ENCODE measurements at regions not wholly inside any gene's neighbourhood (a gene's known extent, or its start where the extent isn't known, plus 50 kb on each side); places are given as distances from the start of the nearest gene placed in this dataset.
A peak's percentile ranks its signal among the peaks of the same experiment; 100 is the strongest.

- no peak for DNase-seq
Measured at GRCh38 chr13:105336706-105337576, 1198.5 kb downstream of the EFNB2 start.

DNA sequence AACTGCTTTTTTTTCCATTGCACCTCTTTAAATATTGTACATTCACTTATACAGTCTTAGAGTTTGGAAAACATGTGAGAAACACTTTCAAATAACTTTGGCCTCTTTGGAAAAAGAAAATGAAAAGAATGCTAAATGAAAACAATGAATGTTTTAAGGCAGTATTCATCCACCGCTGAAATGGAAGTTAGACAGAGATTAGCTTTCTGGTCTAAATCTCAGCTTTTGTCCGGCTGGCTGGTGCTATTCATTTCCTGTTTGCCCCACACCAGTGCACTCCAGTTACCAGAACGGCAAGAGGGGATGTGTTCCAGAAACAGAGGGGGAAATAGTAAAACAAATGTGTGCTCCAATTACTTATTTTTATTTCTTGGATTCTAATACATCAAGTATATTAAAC, 1201.3 kb downstream of the EFNB2 start:
- DNase-seq = no peak

- no peak for DNase-seq
Measured at GRCh38 chr13:105333416-105333815, 1202.0 kb downstream of the EFNB2 start.

- DNase-seq = no peak
Measured at GRCh38 chr13:105329359-105329758, 1206.1 kb downstream of the EFNB2 start.

- no peak for DNase-seq
Measured at GRCh38 chr13:105328212-105328611, 1207.2 kb downstream of the EFNB2 start.

DNA sequence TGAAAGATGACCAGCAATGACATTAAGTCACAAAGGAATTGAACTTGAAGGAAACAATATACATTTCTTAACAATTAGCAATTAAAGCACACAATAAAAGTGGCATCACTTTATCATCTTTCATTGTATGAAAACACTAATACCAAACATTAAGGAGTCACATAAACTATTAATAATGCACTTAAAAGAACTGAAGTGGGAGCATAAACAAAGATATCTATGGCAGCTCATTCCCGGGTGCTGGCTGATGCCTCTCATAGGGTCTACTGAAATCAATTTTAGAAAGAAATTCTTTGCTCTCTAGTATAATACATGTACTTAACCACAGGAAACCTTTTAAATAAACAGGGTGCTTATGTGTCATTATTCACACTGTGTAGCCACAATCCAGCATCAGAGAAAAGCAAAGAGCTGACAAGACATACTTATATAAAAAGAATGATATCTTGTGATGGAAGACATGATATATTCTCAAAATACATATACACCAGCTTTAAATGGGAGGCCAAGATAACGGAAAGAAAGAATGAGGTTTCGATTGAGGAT, 1207.8 kb downstream of the EFNB2 start:
- DNase-seq = no peak

DNA sequence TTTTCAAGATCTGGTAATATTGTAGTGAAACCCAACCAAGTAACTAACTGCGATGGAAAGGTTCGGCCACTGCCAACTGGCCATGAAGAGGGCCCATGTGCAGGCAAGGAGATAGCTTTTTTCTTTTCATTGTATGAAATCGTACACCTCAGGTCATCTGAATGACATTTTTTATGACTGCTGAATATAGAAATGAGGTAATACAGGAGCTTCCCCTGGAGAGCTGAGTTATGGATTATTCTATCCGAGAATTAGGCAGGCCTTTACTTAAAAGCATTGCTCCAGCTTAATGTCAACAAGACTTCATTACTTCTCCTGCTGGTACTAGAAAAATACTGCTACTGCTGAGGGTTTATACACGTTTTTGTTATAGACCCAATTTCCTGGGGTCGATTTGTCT, 1215.6 kb downstream of the EFNB2 start:
- DNase-seq = no peak

DNA sequence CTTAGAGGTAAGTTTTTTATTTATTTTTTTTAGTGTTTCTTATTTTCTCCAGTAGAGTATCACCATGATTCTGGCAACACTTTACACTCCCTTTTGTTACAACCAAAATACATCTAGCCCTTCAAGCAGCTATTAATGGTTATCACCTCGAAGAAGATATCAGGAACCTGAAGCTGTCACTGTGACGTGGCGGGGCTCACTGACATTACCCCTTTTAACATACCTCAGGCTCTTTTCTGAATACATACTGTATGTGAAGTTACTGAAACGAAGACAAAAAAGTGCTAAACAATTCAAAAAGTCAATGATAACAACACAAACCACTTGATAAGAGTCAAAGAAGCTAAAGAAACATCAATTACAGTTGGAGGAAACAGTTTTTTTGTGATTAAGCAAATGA, 1218.7 kb downstream of the EFNB2 start:
- no peak for DNase-seq

GRCh38 chr13:105312906-105313305, 1222.6 kb downstream of the EFNB2 start:
- no peak for DNase-seq

GRCh38 chr13:105311094-105311493, 1224.4 kb downstream of the EFNB2 start:
- no peak for DNase-seq

DNA sequence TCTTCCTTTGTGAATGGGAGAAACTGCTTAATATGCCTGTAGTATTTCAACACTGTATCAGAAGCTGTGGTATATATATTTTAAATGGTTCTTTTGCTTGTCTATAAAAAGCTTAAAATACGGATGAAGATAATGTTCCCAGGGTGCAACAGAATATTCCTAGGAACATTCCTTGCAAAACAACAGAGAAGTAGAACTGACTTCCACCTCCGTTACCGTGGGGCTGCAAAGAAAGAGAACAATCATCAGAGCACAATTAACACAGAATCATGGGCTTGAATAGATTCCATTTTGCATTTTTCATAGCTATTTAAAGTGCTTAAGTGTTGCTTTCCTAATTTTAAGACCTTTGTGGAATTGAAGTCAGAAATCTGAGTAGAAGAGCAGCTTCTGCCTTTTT, 1227.7 kb downstream of the EFNB2 start:
- DNase-seq = no peak

DNA sequence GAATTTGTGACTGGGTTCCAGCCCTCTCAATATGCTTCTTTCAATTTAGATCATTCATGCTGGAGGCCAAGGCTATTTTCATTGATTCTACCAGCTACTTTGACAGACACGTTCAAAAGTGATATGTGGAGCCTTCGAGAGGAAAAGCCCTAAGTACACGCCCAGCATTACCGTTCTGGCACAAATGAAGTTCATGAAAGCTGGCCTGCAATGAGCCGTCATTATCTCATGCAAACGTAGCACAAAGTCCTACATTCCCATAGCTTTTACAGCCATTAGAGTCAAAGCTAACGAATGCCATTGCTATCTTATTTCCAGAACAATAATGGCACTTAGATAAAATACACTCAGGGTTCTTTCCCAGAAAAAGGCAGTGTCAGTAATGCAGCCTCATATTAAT, 1237.6 kb downstream of the EFNB2 start:
- DNase-seq = no peak

DNA sequence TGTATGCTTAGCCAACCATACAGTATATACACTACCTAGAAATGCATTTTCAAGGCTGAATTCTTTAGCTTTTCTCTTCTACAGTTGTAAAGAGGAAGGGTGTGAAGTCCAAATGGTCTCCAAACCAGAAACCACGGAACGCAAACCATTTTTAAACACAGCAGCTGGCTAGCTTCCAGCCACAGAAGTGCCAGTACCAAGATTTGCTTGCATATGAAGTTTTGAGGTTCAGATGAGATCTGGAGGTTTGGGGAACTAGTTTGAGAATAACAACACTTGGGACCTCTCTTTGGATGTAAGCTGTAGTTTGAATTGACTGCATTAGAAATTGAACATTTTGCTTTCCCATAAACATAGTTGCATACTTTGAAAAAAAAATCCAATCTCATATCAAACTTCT, 1243.5 kb downstream of the EFNB2 start:
- no peak for DNase-seq

- no peak for DNase-seq
Measured at GRCh38 chr13:105290596-105290995, 1244.9 kb downstream of the EFNB2 start.

- no peak for DNase-seq
Measured at GRCh38 chr13:105285526-105285925, 1249.9 kb downstream of the EFNB2 start.

DNA sequence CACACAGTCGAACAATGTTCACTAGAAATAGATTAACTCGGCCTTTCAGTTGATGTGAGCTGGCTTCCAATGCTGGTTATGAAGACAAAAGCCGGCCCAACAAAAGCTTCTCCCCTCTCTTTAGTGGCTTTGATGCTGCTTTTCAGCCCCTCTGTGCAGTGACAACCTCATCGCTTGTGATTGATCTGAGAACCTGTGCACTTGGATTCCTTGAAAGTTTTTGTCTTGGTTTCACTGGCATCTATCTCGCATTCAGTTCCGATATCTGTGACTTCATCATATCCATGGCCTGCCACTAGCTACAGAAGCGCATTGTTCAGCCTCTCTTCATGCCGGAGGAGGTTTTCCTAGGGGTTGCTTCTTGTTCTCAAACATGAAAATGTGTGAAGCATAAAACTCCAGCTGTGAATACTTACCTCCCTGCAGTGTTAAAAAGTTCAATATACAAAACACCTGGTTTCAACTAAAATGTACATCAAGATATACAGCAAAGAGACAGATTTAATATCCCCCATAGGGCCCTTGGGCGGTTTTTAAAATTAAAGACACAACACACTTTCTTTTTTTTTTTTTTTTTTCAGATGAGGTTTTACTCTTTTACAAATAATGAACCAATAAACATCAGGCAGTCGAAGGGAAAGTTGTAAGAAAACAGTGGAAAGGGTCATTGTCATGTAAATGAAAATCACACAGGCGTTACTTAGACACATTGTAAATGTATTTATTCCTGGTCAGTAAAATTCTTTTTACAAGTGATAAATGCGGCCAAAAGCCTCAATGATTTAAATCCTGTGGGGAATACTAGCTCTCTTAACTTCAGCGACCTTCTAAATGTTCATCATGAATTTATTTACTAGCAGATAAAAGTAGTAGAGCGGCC, 1252.8 kb downstream of the EFNB2 start:
- DNase-seq = no peak

- no peak for DNase-seq
Measured at GRCh38 chr13:105278943-105279381, 1256.5 kb downstream of the EFNB2 start.

GRCh38 chr13:105276571-105276970, 1258.9 kb downstream of the EFNB2 start:
- no peak for DNase-seq

GRCh38 chr13:105273665-105274222, 1261.7 kb downstream of the EFNB2 start:
- DNase-seq = no peak

GRCh38 chr13:105272660-105273631, 1262.5 kb downstream of the EFNB2 start:
- peak; percentile 53 to 60 for DNase-seq

DNA sequence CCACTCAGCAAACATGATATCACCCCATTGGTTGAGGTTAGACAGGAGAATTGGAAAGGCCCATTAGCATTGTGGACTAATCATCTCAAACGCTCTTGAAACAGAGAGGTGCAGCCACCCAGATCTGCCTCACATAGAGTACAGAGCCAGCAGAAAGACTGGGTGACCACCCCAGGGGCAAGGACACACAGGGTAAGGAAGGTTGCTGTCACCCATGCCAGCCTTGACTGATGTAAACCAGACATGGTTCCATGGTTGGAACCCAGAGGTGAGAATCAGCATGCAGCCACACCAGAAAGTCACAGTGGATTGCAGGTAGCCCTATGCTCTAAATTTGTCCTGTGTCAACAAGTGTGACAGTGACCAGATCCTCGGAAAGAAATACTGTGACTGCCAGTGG, 1268.8 kb downstream of the EFNB2 start:
- DNase-seq = no peak

DNA sequence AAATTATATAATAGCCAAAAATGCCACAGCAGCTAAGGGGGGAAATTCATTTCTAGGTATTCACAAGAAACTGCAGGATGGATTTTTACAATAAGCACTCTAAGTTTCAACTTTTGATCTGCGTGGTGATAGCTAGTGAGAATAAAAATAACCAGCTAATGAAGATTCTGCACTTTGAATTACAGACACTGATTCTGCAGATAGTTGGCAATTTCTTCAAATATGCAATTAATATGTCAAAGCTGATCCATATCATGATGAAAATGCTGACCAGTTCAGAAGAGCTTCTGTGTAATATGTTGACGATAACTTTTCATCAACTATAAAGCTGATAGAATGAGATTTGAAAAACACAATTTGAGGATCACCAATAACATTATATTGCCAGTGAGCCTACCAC, 1272.9 kb downstream of the EFNB2 start:
- DNase-seq = no peak

Data from inflammatory macrophage treated with lipopolysaccharide for 1 hour (primary cell).